ENCODE measurements at regions not wholly inside any gene's neighbourhood (a gene's known extent, or its start where the extent isn't known, plus 50 kb on each side); places are given as distances from the start of the nearest gene placed in this dataset.
"Not testable (repeated sequence)": the region's sequence is repeated elsewhere in the genome, so short reads cannot be mapped to it uniquely, and the experiment has no call there.

- DNase-seq = no peak
Observed at GRCh38 chr4:71081192-71081591, 87.7 kb downstream of the DCK start.

- no peak for DNase-seq
Observed at GRCh38 chr4:71093745-71094144, 100.3 kb downstream of the DCK start.

GRCh38 chr4:71094201-71094600 lies 100.8 kb downstream of the DCK start:
- DNase-seq = no peak

- DNase-seq = no peak
Observed at GRCh38 chr4:71095141-71095540, 101.7 kb downstream of the DCK start.

- no peak for DNase-seq
Observed at GRCh38 chr4:71095545-71095944, 102.1 kb downstream of the DCK start.

GRCh38 chr4:71107726-71108125 lies 114.3 kb downstream of the DCK start:
- DNase-seq = no peak

- DNase-seq = no peak
Observed at GRCh38 chr4:71110499-71110898, 117.0 kb downstream of the DCK start.

GRCh38 chr4:71111133-71111532 lies 117.7 kb downstream of the DCK start:
- not testable (repeated sequence) for DNase-seq

GRCh38 chr4:71113294-71113693 lies 119.8 kb downstream of the DCK start:
- no peak for DNase-seq

- no peak for DNase-seq
Observed at GRCh38 chr4:71120831-71121524, 127.5 kb downstream of the DCK start.

- no peak for DNase-seq
Observed at GRCh38 chr4:71123951-71124350, 130.5 kb downstream of the DCK start.

- DNase-seq = no peak
Observed at GRCh38 chr4:71125137-71125536, 131.7 kb downstream of the DCK start.

- no peak for DNase-seq
Observed at GRCh38 chr4:71126719-71127118, 133.3 kb downstream of the DCK start.

- DNase-seq = no peak
Observed at GRCh38 chr4:71130827-71131603, 137.6 kb downstream of the DCK start.

- DNase-seq = no peak
Observed at GRCh38 chr4:71132486-71132885, 139.0 kb downstream of the DCK start.

GRCh38 chr4:71133491-71133890 lies 140.0 kb downstream of the DCK start:
- no peak for DNase-seq

- DNase-seq = no peak
Observed at GRCh38 chr4:71136071-71136470, 142.6 kb downstream of the DCK start.

GRCh38 chr4:71138007-71138615 lies 144.7 kb downstream of the DCK start:
- no peak for DNase-seq

GRCh38 chr4:71140563-71140962 lies 147.1 kb downstream of the DCK start:
- no peak for DNase-seq

- DNase-seq = no peak
Observed at GRCh38 chr4:71141125-71141524, 147.7 kb downstream of the DCK start.

- no peak for DNase-seq
Observed at GRCh38 chr4:71147261-71147660, 153.8 kb downstream of the DCK start.

- DNase-seq = no peak
Observed at GRCh38 chr4:71148545-71148944, 155.1 kb downstream of the DCK start.

- DNase-seq = no peak
Observed at GRCh38 chr4:71151054-71151453, 157.6 kb downstream of the DCK start.

GRCh38 chr4:71156616-71157015 lies 163.2 kb downstream of the DCK start:
- DNase-seq = no peak
